Kidney (tissue), 13 donors: ENCODE measurements at regions not wholly inside any gene's neighbourhood (a gene's known extent, or its start where the extent isn't known, plus 50 kb on each side); places are given as distances from the start of the nearest gene placed in this dataset.
"Not testable (repeated sequence)": the region's sequence is repeated elsewhere in the genome, so short reads cannot be mapped to it uniquely, and the experiment has no call there.

Source experiments
- DNase-seq, 5 donors: peaks; one replicate each; pipeline ENCODE4 v3.0.0-alpha.2; 2013 to 2020
- FAIRE-seq: peaks from 2 replicates; lab custom pipeline; 2012; peaks lifted over from hg19 to GRCh38; lab: Jason Lieb, UNC
- H3K27ac ChIP-seq, 2 donors: one replicate each; pipeline ENCODE4 v1.7.0; 2013; ENCODE audit warnings: low read depth in 2 of 2, low read length in 2 of 2, inconsistent platforms in 1 of 2
- H3K27me3 ChIP-seq: one replicate; pipeline ENCODE4 v1.7.1; 2013; ENCODE audit warnings: low read length, inconsistent platforms; ENCODE audit not compliant: control insufficient read depth, insufficient read depth
- H3K36me3 ChIP-seq, 3 donors: one replicate each; pipeline versions ENCODE4 v1.7.0 to v1.7.1; 2013; ENCODE audit warnings: low read length in 3 of 3, control low read depth in 1 of 3, inconsistent platforms in 1 of 3; ENCODE audit not compliant: insufficient read depth in 3 of 3, control insufficient read depth in 2 of 3
- H3K4me1 ChIP-seq, 3 donors: one replicate each; pipeline versions ENCODE4 v1.7.0 to v1.7.1; 2013; ENCODE audit warnings: low read length in 3 of 3, inconsistent platforms in 1 of 3, low read depth in 1 of 3; ENCODE audit not compliant: control insufficient read depth in 2 of 3, insufficient read depth in 2 of 3
- H3K4me3 ChIP-seq, 3 donors: one replicate each; pipeline versions ENCODE4 v1.7.0 to v1.8.1; 2013; ENCODE audit warnings: low read length in 3 of 3, control low read depth in 1 of 3, inconsistent platforms in 1 of 3
- H3K9ac ChIP-seq, 3 donors: one replicate each; pipeline versions ENCODE4 v1.7.0 to v1.7.1; 2013; ENCODE audit warnings: low read length in 3 of 3, control low read depth in 1 of 3, inconsistent platforms in 1 of 3
- H3K9me3 ChIP-seq, 3 donors: one replicate each; pipeline versions ENCODE4 v1.7.0 to v1.7.1; 2013; ENCODE audit warnings: low read length in 3 of 3, control low read depth in 1 of 3, inconsistent platforms in 1 of 3; ENCODE audit not compliant: control insufficient read depth in 2 of 3, insufficient read depth in 1 of 3
- intact Hi-C: fragments of 100-400 bp; cut with DNase I; formaldehyde crosslinking; loops from one replicate; pipeline ENCODE4 v1.11.1; 2022
- TF ChIP-seq, protein P1 (sequence below): IDR thresholded peaks from 3 replicates; pipeline ENCODE4 v1.5.1; 2012; ENCODE audit warnings: mild to moderate bottlenecking, moderate library complexity, borderline replicate concordance; ENCODE audit not compliant: insufficient read depth; ENCODE audit errors: extremely low read depth
- donor health status: control.
- donor health status: control.
- donor health status: control.
- donor health status: control.
- donor health status: control.
- donor health status: DM: yes; HTN: yes; CAD: no.
- donor health status: Normal renal cell carcinoma (clear cell type).

DNA sequence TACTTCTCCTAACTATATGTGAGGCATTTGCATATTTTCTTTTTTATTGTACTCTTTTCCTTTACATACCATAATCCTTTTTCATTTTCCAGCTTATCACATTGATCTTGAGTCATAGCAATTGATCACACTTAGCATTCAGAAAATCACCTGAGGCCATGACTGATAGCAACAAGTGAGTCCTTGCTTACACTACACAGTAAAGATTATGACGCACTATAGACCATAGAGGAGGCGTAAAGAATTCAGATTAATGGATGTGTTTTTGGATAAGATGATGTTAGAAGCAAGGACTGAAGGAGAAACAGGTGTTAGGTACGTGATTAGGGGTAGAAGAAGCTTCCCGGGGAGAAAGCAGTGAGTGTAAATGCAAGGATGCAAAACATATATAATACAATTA lies 637.7 kb downstream of the ETNK1 start:
- intact Hi-C loops: no loop called here
- TF ChIP-seq, protein P1, sequence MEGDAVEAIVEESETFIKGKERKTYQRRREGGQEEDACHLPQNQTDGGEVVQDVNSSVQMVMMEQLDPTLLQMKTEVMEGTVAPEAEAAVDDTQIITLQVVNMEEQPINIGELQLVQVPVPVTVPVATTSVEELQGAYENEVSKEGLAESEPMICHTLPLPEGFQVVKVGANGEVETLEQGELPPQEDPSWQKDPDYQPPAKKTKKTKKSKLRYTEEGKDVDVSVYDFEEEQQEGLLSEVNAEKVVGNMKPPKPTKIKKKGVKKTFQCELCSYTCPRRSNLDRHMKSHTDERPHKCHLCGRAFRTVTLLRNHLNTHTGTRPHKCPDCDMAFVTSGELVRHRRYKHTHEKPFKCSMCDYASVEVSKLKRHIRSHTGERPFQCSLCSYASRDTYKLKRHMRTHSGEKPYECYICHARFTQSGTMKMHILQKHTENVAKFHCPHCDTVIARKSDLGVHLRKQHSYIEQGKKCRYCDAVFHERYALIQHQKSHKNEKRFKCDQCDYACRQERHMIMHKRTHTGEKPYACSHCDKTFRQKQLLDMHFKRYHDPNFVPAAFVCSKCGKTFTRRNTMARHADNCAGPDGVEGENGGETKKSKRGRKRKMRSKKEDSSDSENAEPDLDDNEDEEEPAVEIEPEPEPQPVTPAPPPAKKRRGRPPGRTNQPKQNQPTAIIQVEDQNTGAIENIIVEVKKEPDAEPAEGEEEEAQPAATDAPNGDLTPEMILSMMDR: no peak
- Histone ChIP-seq H3K36me3 (no peaks in the 10 kb centered on the region), H3K27me3 (no peaks in the 10 kb centered on the region), H3K9ac (no peak overlapping the region), H3K4me3 (no peak overlapping the region), H3K4me1 (no peaks in the 10 kb centered on the region), H3K9me3 (no peaks in the 10 kb centered on the region), H3K27ac (no peak overlapping the region)
- DNase-seq (no peak), FAIRE-seq (no peak)

DNA sequence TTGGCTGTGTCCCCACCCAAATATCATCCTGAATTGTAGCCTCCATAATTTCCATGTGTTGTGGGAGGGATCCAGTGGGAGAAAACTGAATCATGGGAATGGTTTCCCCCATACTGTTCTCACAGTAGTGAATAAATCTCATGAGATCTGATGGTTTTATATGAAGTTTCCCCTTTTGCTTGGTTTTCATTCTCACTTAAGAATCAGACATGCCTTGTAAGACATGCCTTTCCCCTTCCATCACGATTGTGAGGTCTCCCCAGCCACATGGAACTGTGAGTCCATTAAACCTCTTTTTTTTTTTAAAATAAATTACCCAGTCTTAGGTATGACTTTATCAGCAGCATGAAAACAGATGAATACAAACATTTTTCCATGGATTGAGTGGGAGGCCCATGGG lies 652.9 kb downstream of the ETNK1 start:
- intact Hi-C loops: no loop called here
- Histone ChIP-seq H3K9me3 (no peaks in the 10 kb centered on the region), H3K27ac (no peak overlapping the region), H3K4me3 (no peak overlapping the region), H3K27me3 (no peaks in the 10 kb centered on the region), H3K9ac (no peak overlapping the region), H3K4me1 (no peaks in the 10 kb centered on the region), H3K36me3 (no peaks in the 10 kb centered on the region)
- no peak for FAIRE-seq
- no peak for DNase-seq
- TF ChIP-seq, protein P1: no peak

DNA sequence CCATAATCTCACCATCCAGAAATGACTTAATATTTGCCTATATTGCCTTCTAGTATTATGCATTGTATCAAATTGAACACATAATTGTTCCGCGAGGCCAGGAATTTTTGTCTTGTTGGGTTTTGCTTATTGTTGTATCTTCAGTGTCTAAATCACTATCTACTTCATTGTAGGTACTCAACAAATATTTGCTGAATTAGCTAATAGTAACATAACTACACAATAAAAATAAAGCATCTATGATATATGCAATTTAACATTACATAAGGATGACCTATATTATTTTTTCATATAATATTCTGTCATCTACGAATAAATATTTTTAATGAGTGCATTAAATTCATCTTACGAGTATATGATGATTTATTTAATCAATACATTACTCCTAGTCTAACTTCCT lies 656.3 kb downstream of the ETNK1 start:
- FAIRE-seq (no peak), DNase-seq (no peak)
- Histone ChIP-seq H3K36me3 (no peaks in the 10 kb centered on the region), H3K4me3 (no peak overlapping the region), H3K4me1 (no peaks in the 10 kb centered on the region), H3K27me3 (no peaks in the 10 kb centered on the region), H3K9ac (no peak overlapping the region), H3K27ac (no peak overlapping the region), H3K9me3 (no peaks in the 10 kb centered on the region)
- intact Hi-C loops: no loop called here
- TF ChIP-seq, protein P1: no peak

DNA sequence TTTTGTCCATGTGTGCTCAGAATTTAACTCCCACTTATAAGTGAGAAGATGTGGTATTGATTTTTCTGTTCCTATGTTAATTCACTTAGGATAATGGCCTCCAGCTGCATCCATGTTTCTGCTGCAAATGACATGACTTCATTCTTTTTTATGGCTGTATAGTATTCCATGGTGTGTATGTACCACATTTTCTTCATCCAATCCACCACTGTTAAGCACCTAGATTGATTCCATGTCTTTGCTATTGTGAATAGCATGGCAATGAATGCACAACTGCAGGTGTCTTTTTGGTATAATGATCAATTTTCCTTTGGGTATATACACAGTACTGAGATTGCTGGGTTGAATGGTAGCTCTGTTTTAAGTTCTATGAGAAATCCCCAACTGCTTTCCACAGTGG lies 657.7 kb downstream of the ETNK1 start:
- TF ChIP-seq, protein P1: no peak
- Histone ChIP-seq H3K27me3 (no peaks in the 10 kb centered on the region), H3K9me3 (peaks cover 0 to 1% (median 0%) of the 10 kb centered on the region in 3 donors), H3K36me3 (no peaks in the 10 kb centered on the region), H3K4me1 (no peaks in the 10 kb centered on the region), H3K9ac (no peak overlapping the region), H3K4me3 (no peak overlapping the region), H3K27ac (no peak overlapping the region)
- DNase-seq (no peak), FAIRE-seq (no peak)
- intact Hi-C loops: no loop called here

DNA sequence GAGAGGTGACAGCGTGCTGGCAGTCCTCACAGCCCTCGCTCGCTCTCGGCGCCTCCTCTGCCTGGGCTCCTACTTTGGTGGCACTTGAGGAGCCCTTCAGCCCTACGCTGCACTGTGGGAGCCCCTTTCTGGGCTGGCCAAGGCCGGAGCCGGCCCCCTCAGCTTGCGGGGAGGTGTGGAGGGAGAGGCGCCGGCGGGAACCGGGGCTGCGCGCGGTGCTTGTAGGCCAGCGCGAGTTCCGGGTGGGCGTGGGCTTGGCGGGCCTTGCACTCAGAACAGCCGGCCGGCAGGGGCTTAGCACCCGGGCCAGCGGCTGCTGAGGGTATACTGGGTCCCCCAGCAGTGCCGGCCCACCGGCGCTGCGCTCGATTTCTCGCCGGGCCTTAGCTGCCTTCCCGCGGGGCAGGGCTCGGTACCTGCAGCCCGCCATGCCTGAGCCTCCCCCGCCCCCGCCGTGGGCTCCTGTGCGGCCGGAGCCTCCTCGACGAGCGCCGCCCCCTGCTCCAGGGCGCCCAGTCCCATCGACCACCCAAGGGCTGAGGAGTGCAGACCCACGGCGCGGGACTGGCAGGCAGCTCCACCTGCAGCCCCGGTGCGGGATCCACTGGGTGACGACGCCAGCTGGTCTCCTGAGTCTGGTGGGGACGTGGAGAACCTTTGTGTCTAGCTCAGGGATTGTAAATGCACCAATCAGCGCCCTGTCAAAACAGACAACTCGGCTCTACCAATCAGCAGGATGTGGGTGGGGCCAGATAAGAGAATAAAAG lies 661.0 kb downstream of the ETNK1 start:
- peak in 1 of 5 donors; percentile 64 for DNase-seq
- H3K4me3 ChIP-seq, intact Hi-C loops, H3K4me1 ChIP-seq, H3K9ac ChIP-seq, H3K27ac ChIP-seq, H3K27me3 ChIP-seq, H3K9me3 ChIP-seq, FAIRE-seq, H3K36me3 ChIP-seq: not testable (repeated sequence)
